ENCODE measurements at regions not wholly inside any gene's neighbourhood (a gene's known extent, or its start where the extent isn't known, plus 50 kb on each side); places are given as distances from the start of the nearest gene placed in this dataset.
"Not testable (repeated sequence)": the region's sequence is repeated elsewhere in the genome, so short reads cannot be mapped to it uniquely, and the experiment has no call there.

DNA sequence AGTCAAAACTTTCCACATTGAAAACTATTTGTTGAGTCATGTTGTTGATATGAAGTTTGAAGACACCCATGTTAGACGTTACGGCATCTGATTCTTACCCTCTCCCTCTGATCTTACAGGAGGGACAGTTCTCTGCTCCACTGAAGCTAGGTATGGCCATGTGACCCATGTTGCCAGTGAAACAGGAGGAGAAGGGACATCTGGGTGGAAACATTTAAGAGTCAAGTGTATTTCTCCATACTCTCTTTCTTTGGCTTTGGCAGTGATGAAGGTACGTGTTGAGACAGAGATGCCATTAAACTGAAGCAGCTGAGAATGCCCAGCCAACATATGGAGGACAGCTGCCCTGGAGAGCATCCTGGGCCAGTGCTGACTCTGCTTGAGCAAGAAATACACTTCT is 198.4 kb upstream of the PTGFR start:
- no peak for DNase-seq (ENCODE audit: low read depth)

- no peak for DNase-seq (ENCODE audit: low read depth)
Measured at GRCh38 chr1:78297836-78298235, 192.9 kb upstream of the PTGFR start.

GRCh38 chr1:78298349-78298748 is 192.4 kb upstream of the PTGFR start:
- no peak for DNase-seq (ENCODE audit: low read depth)

GRCh38 chr1:78301141-78301540 is 189.6 kb upstream of the PTGFR start:
- no peak for DNase-seq (ENCODE audit: low read depth)

DNA sequence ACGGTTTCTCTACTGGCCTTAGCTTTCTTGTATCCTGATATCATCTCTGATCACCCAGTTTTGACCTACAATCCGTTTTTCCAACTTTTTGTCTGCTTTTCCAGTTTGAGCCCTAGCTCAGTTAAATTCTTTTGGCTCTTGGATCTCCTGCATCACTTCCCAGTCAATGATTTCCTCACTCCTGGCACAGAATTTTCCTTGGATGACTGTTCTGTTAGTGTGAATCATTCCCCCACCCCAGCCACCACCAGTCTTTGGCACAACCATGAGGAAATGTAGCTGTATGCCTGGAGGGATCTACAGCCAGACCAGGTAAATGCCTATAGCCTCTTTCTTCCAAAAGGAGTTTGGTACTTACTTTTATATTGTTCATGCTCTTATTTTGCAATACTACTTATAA is 187.2 kb upstream of the PTGFR start:
- peak; percentile 92 for DNase-seq (ENCODE audit: low read depth)

GRCh38 chr1:78304341-78304740 is 186.4 kb upstream of the PTGFR start:
- no peak for DNase-seq (ENCODE audit: low read depth)

DNA sequence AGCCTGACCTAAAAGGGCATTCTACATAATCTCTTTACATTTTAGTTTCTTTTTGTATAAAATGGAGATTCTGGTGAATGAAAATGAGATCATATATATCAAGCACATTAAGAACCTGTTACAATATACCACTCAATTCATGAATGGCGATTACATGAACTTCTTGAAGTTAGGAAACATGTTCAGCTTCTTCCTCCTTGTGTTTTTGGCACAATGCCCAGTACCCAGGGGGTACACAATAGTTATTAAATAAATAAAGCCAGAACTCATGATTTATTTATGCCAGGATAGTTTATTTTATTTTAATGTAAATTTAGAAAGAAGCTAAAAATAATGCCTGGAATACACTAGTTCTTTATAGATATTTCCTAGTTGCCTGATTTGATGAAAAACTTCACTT is 186.0 kb upstream of the PTGFR start:
- DNase-seq (ENCODE audit: low read depth): no peak

- not testable (repeated sequence) for DNase-seq (ENCODE audit: low read depth)
Measured at GRCh38 chr1:78310261-78310660, 180.5 kb upstream of the PTGFR start.

- no peak for DNase-seq (ENCODE audit: low read depth)
Measured at GRCh38 chr1:78318011-78318410, 172.8 kb upstream of the PTGFR start.

GRCh38 chr1:78319603-78320002 is 171.2 kb upstream of the PTGFR start:
- no peak for DNase-seq (ENCODE audit: low read depth)

- no peak for DNase-seq (ENCODE audit: low read depth)
Measured at GRCh38 chr1:78322928-78323680, 167.7 kb upstream of the PTGFR start.

GRCh38 chr1:78325293-78325692 is 165.5 kb upstream of the PTGFR start:
- no peak for DNase-seq (ENCODE audit: low read depth)

- no peak for DNase-seq (ENCODE audit: low read depth)
Measured at GRCh38 chr1:78329475-78329874, 161.3 kb upstream of the PTGFR start.

GRCh38 chr1:78331799-78332198 is 159.0 kb upstream of the PTGFR start:
- DNase-seq (ENCODE audit: low read depth): no peak

- no peak for DNase-seq (ENCODE audit: low read depth)
Measured at GRCh38 chr1:78333502-78333901, 157.3 kb upstream of the PTGFR start.

DNA sequence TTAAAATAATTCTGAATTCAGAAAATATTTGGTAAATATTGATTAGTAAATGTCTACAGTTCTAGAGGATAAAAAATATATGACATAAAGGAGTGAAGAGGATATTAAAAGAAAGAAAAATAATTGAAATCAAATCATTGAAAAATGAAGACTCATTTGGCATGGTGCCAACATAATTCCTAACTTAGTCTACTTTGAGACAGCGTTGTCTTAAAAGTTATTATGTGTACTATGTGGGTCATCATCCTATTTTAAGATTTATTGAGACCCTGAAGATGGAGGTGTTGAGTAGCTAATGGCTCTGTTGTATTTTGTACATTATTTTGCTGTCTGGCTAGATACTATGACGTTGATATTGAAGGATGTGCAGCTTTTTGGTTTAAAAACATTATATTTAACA is 156.7 kb upstream of the PTGFR start:
- no peak for DNase-seq (ENCODE audit: low read depth)

- DNase-seq (ENCODE audit: low read depth): no peak
Measured at GRCh38 chr1:78334952-78335351, 155.8 kb upstream of the PTGFR start.

DNA sequence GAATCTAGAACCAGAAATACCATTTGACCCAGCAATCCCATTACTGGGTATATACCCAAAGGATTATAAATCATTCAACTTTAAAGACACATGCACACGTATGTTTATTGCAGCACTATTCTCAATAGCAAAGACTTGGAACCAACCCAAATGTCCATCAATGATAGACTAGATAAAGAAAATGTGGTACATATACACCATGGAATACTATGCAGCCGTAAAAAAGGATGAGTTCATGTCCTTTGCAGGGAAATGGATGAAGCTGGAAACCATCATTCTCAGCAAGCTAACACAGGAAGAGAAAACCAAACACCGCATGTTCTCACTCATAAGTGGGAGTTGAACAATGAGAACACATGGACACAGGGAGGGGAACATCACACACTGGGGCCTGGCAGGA is 154.0 kb upstream of the PTGFR start:
- DNase-seq (ENCODE audit: low read depth): not testable (repeated sequence)

DNA sequence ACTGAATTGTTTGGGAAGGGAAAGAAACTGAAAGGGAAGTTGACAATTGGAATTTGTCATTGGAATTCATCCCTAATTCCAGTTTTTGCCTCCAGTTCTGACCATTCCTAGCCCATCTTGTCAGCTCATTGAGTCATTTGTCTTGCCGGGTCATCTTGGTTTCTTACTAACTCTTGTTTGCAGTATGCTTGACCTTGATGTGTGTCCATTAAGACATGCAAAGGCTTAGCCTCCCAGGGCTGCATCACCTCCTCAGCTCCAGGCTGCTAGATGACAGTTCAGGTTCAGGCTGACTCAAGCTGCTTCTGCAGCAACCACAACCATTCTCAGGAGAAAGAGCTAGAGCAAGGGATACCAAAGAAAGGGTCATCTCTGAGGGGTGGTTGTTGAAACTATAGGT is 151.3 kb upstream of the PTGFR start:
- DNase-seq (ENCODE audit: low read depth): peak; percentile 91

DNA sequence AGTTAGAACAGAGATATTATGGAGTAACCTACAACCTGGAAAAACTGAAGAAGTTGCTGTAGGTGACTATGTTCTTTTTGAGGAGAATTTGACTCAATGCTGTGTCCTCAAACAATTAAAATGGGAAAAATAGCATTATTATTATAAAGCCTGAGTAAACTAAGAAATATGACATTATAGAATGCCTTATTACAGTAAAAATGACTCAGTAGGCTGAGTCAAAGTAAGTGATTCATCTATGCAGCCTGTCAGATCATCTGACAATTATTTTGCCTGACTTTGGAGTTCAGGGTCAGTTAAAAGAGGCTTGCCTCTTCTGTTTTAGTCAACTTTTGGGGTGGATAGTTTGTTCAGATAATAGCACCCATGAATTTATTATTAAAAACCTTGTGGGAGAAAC is 150.8 kb upstream of the PTGFR start:
- DNase-seq (ENCODE audit: low read depth): peak; percentile 85

DNA sequence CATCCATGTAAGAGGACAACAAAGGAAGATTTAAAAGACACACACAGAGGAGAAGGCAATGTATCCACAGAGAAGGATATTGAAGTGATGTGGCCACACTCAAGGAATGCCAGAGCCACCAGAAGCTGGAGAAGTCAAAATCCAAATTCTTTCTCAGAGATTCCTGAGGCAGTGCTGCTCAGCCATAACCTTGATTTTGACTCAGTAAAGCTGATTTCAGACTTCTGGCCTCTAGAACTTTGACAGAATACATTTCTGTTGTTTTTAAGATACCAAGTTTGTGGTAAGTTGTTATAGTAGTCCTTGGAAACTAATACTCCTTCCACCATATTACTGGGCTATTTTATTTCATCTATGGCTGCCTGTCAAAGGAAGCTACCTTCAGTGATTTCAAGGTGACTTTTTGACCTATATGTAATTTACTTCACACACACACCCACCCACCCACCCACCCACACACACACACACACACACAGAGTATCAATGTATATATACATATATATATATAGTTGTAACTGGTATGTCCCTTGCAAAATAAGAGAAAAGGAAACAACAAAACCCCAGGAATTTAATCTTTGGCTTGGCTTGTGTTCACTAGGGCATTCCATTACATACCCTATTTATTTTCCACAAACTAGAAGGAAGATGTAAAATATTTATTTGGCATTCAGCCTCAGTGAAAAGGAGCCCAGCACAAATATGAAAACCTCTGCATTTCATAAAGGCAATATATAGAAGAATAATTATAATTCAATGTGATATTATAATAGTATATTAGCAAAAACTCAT is 142.1 kb upstream of the PTGFR start:
- DNase-seq (ENCODE audit: low read depth): no peak

GRCh38 chr1:78351551-78352216 is 139.1 kb upstream of the PTGFR start:
- no peak for DNase-seq (ENCODE audit: low read depth)

All from HT1080 (cell line).